Smooth muscle cell (in vitro differentiated cells): ENCODE measurements at regions not wholly inside any gene's neighbourhood (a gene's known extent, or its start where the extent isn't known, plus 50 kb on each side); places are given as distances from the start of the nearest gene placed in this dataset.

Source experiments
- DNase-seq: peaks from one replicate; lab custom pipeline; 2025; ENCODE audit not compliant: unreplicated experiment; lab: John Stamatoyannopoulos, UW
- H2AFZ ChIP-seq: fragments of 200-600 bp; sonication (generic); 2 replicates; pipeline ENCODE4 v1.6.0; 2016; ENCODE audit warnings: antibody characterized with exemption, low read depth, mild to moderate bottlenecking
- H3F3A ChIP-seq: fragments of 200-600 bp; sonication (generic); 2 replicates; pipeline ENCODE4 v1.6.0; 2017; ENCODE audit warnings: antibody characterized with exemption, low read depth
- H3K27ac ChIP-seq: fragments of 200-600 bp; sonication (generic); 2 replicates; pipeline ENCODE4 v1.5.1; 2016; ENCODE audit warnings: low read depth, mild to moderate bottlenecking
- H3K27me3 ChIP-seq: fragments of 200-600 bp; sonication (generic); 2 replicates; pipeline ENCODE4 v1.6.1; 2016; ENCODE audit warnings: low read depth, mild to moderate bottlenecking
- H3K36me3 ChIP-seq: fragments of 200-600 bp; sonication (generic); 2 replicates; pipeline ENCODE4 v1.5.1; 2016; ENCODE audit warnings: low read depth
- H3K4me1 ChIP-seq: fragments of 200-600 bp; sonication (generic); 2 replicates; pipeline ENCODE4 v1.5.1; 2016; ENCODE audit warnings: low read depth
- H3K4me2 ChIP-seq: fragments of 200-600 bp; sonication (generic); 2 replicates; pipeline ENCODE4 v1.6.0; 2016; ENCODE audit warnings: mild to moderate bottlenecking
- H3K4me3 ChIP-seq: fragments of 200-600 bp; sonication (generic); 2 replicates; pipeline ENCODE4 v1.5.1; 2016; ENCODE audit warnings: mild to moderate bottlenecking
- H3K79me2 ChIP-seq: fragments of 200-600 bp; sonication (generic); 2 replicates; pipeline ENCODE4 v1.6.0; 2016; ENCODE audit warnings: low read depth, mild to moderate bottlenecking
- H3K9ac ChIP-seq: fragments of 200-600 bp; sonication (generic); 2 replicates; pipeline ENCODE4 v1.6.0; 2016; ENCODE audit warnings: low read depth
- H3K9me3 ChIP-seq: fragments of 200-600 bp; sonication (generic); replicated peaks from 2 replicates; pipeline ENCODE4 v1.5.1; 2016; ENCODE audit warnings: low read depth
- H4K20me1 ChIP-seq: fragments of 200-600 bp; sonication (generic); 2 replicates; pipeline ENCODE4 v1.6.0; 2016; ENCODE audit warnings: low read depth
- WGBS: methylation state at CpG from one replicate; pipeline ENCODE4 v1.1.7; 2016; ENCODE audit warnings: low lambda C conversion rate; 5-methylcytosine and 5-hydroxymethylcytosine counted together
- TF ChIP-seq, protein P1 (sequence below): fragments of 200-600 bp; sonication (generic); IDR thresholded peaks from 2 replicates; pipeline ENCODE4 v1.5.1; 2017; ENCODE audit warnings: borderline replicate concordance, mild to moderate bottlenecking, antibody characterized with exemption; ENCODE audit not compliant: insufficient read depth, poor library complexity, severe bottlenecking

DNA sequence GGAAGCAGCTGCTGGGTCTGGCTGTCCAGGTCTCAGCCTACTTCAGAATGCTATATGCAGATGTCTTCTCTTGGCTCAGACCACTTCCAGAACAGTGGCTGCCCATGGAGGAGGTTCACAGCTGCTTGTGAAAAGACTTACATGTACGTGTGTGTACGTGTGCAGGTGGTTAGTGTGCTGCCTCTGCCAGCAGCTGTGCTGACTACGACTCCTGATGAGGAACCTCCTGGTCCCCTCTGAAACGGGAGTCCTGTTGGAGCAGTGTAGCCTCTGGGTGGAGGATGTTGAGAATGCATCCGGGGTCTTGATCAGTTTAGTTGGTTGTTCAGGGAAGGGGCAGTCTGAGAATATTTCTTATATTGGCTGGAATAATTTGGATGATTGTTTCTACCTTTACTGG lies 155.9 kb upstream of the WDR1 start:
- H3F3A ChIP-seq: no peaks in the 10 kb centered on the region
- H3K4me1 ChIP-seq: no peaks in the 10 kb centered on the region
- no peak overlapping the region for H2AFZ ChIP-seq
- TF ChIP-seq, protein P1, sequence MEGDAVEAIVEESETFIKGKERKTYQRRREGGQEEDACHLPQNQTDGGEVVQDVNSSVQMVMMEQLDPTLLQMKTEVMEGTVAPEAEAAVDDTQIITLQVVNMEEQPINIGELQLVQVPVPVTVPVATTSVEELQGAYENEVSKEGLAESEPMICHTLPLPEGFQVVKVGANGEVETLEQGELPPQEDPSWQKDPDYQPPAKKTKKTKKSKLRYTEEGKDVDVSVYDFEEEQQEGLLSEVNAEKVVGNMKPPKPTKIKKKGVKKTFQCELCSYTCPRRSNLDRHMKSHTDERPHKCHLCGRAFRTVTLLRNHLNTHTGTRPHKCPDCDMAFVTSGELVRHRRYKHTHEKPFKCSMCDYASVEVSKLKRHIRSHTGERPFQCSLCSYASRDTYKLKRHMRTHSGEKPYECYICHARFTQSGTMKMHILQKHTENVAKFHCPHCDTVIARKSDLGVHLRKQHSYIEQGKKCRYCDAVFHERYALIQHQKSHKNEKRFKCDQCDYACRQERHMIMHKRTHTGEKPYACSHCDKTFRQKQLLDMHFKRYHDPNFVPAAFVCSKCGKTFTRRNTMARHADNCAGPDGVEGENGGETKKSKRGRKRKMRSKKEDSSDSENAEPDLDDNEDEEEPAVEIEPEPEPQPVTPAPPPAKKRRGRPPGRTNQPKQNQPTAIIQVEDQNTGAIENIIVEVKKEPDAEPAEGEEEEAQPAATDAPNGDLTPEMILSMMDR: no peak
- H3K4me3 ChIP-seq: no peak overlapping the region
- H3K4me2 ChIP-seq: no peak overlapping the region
- no peaks in the 10 kb centered on the region for H3K36me3 ChIP-seq
- WGBS: 91% methylated on average over 5 of the region's 5 CpGs
- no peaks in the 10 kb centered on the region for H3K9me3 ChIP-seq
- no peak for DNase-seq
- H3K27ac ChIP-seq: no peak overlapping the region
- no peaks in the 10 kb centered on the region for H4K20me1 ChIP-seq
- no peak overlapping the region for H3K9ac ChIP-seq
- H3K79me2 ChIP-seq: no peaks in the 10 kb centered on the region
- no peaks in the 10 kb centered on the region for H3K27me3 ChIP-seq

DNA sequence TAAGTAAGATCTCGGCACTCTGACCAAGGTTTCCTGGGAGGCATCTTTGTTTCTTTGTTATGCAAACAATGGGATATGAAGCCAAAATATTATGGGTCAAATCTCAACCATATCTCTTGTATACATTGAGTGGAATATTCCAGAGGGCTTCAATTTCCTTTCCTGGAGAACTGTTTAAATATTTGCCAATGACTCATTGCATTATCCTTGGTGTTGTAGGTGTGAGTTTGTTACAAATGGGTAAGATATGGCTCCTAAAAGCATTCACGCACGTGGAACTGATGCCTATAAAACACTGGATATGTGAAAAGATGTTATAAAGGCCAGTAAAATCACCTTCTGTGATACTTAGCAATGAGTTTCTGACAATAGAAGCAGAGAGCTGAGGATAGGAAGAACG lies 150.5 kb upstream of the WDR1 start:
- H3K79me2 ChIP-seq: no peaks in the 10 kb centered on the region
- H3K9me3 ChIP-seq: no peaks in the 10 kb centered on the region
- H3K4me3 ChIP-seq: no peak overlapping the region
- WGBS: 79% methylated on average over 4 of the region's 4 CpGs
- no peak overlapping the region for H3K27ac ChIP-seq
- no peaks in the 10 kb centered on the region for H3K27me3 ChIP-seq
- no peaks in the 10 kb centered on the region for H3K4me1 ChIP-seq
- H2AFZ ChIP-seq: no peak overlapping the region
- H3K4me2 ChIP-seq: no peak overlapping the region
- H3K36me3 ChIP-seq: no peaks in the 10 kb centered on the region
- no peaks in the 10 kb centered on the region for H3F3A ChIP-seq
- no peak for DNase-seq
- no peak overlapping the region for H3K9ac ChIP-seq
- TF ChIP-seq, protein P1: no peak
- no peaks in the 10 kb centered on the region for H4K20me1 ChIP-seq

DNA sequence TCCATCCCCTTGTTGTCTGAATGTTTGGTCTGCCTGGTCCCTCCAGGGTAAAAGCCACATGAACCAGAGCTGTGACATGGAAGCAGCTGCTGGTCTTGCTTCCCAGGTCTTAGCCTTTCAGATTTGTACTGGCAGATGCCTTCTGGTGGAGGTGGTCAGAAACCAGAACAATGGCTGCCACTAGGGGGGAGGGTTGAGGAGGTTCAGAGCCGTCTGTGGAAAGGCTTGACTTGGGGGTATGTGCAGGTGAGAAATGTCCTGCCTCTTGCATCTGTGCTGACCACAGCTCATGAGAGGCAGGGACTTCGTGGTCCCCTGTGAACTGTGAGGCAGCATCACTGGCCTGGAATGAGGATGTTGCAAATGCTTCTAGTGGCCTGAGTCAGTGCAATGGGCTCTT lies 144.2 kb upstream of the WDR1 start:
- TF ChIP-seq, protein P1: no peak

DNA sequence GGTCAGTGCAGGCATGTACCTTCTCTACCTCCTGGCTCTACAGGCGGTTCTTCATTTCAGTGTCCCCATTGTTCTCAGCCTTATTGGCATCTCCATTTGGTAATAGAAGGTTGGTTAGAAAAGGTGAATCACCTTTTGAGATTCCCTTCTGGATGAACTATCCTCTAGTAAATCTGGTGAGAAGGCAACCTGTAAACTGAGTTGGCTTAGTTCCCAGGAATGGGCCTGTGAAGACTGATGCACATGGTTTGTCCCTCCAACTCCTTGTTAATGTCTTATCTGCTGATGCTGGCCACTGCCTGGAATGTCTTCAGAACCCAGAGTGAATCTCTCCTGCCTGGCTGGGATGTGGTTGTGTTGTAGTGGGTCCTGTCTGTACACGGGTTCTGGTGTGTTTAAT lies 143.4 kb upstream of the WDR1 start:
- Histone ChIP-seq H3K79me2 (no peaks in the 10 kb centered on the region), H3K4me2 (no peak overlapping the region), H3K27me3 (no peaks in the 10 kb centered on the region), H2AFZ (no peak overlapping the region), H3F3A (no peaks in the 10 kb centered on the region), H3K9me3 (no peaks in the 10 kb centered on the region), H3K4me3 (no peak overlapping the region), H3K4me1 (no peaks in the 10 kb centered on the region), H3K9ac (no peak overlapping the region), H4K20me1 (no peaks in the 10 kb centered on the region), H3K36me3 (no peaks in the 10 kb centered on the region), H3K27ac (no peak overlapping the region)
- WGBS: 82% methylated on average over 2 of the region's 2 CpGs
- DNase-seq: no peak
- TF ChIP-seq, protein P1: no peak

More for the DNA sequence above, 144.2 kb upstream of the WDR1 start:
- Histone ChIP-seq H3K4me1 (no peaks in the 10 kb centered on the region), H3K27ac (no peak overlapping the region), H3K36me3 (no peaks in the 10 kb centered on the region), H3K27me3 (no peaks in the 10 kb centered on the region), H2AFZ (no peak overlapping the region), H3K9me3 (no peaks in the 10 kb centered on the region), H3K4me2 (no peak overlapping the region), H4K20me1 (no peaks in the 10 kb centered on the region), H3K9ac (no peak overlapping the region), H3K4me3 (no peak overlapping the region), H3F3A (no peaks in the 10 kb centered on the region), H3K79me2 (no peaks in the 10 kb centered on the region)
- WGBS: 61% methylated on average over 2 of the region's 2 CpGs
- DNase-seq: no peak
